HG02798 (cell line): ENCODE measurements at regions not wholly inside any gene's neighbourhood (a gene's known extent, or its start where the extent isn't known, plus 50 kb on each side); places are given as distances from the start of the nearest gene placed in this dataset.

Source experiments
- ATAC-seq: cut with Tn5 transposase; IDR thresholded peaks from one replicate; pipeline ENCODE4 v1.9.1; 2021; ENCODE audit warnings: mild to moderate bottlenecking; ENCODE audit not compliant: unreplicated experiment, poor library complexity

DNA sequence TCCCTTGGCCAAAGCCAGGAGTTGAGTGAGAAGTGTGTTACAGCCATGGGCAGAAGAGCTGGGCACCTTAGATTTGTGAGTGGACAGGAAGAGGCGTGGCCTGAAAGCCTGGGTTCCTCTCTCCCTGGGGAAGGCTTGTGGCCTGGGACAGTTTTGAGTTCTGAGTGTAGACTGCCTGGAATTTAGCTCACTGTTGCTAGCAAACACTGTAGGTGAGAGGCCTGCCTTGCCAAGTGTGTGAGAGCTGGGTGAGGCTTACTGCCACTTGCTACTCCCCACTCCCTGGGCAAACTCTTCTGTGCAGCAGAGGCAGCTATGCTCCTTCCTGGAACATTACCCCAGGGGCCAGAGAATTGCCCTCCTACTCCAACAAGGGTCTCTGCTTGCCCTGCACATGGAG lies 150.0 kb upstream of the GALNT5 start:
- ATAC-seq = no peak

DNA sequence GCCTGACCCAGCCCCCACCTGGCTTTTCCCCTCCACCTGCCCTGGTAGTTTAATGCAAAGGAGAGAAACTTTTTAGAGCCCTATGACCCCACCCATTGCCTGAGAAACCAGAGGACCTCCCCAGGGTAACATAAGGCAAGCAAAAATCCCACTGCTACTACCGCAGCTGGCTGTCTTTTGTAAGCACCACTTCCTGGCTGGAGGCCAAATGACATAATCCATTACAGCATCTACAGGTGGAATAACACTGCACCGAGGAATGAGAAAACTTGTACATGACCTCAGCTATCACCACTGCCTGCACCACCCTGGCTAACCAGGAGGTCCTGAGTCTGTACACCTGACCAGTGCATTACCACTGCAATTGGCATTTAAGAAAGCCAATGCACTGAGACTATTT lies 149.6 kb upstream of the GALNT5 start:
- ATAC-seq = no peak

DNA sequence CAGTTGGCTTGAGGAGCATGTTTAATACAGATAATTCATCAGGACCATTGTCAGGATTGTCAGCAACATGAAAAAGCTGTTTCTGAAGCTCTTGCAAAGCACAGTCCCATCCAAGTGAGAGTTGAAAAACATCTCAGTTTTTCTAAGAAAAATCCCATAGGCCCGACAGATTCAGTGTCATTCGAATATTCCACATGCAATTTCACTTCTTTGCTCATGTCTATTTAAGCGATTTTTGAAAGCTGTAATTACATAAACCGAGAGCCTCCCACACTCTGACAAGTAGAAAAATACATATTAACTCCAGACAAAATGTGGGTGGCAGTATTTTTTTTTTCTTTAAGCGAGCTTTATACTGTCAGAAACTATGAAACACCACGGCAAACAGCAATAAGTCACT lies 134.7 kb upstream of the GALNT5 start:
- ATAC-seq = no peak

DNA sequence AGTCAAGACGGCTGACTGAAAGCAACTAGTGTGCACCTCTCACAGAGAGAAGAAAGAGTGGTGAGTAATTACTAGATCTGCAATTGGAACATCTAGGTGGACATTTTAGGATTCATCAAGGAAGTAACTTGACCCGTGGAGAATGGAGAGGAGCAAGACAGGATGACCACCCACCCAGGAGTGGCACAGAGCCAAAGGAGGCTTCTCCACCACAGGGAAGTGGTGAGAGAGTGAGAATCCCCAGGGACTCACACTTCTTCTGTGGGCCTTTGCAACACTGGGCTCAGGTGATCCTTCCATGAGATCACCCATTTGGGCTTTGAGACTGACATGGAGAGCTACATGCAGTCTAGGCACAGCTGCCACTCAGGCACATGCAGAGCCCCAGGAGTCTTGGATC lies 132.8 kb upstream of the GALNT5 start:
- ATAC-seq = no peak

DNA sequence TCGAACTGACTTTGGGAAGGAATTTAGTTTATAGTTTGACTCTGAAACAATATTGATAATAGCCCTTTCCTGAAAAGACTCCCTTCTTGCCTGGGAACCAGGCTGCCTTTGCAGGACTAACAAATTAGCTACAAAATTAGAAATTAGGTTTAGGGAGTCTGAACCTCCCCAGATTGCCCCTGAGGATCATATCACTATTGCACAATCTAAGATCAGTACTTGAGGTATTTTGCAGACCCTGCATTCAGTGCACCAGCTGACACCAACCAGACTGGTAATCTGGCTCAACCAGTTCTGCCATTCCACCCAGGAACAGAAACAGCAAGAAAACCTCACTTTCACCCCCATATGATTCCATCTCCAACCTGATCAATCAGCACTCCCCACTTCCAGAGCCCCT lies 131.8 kb upstream of the GALNT5 start:
- no peak for ATAC-seq

DNA sequence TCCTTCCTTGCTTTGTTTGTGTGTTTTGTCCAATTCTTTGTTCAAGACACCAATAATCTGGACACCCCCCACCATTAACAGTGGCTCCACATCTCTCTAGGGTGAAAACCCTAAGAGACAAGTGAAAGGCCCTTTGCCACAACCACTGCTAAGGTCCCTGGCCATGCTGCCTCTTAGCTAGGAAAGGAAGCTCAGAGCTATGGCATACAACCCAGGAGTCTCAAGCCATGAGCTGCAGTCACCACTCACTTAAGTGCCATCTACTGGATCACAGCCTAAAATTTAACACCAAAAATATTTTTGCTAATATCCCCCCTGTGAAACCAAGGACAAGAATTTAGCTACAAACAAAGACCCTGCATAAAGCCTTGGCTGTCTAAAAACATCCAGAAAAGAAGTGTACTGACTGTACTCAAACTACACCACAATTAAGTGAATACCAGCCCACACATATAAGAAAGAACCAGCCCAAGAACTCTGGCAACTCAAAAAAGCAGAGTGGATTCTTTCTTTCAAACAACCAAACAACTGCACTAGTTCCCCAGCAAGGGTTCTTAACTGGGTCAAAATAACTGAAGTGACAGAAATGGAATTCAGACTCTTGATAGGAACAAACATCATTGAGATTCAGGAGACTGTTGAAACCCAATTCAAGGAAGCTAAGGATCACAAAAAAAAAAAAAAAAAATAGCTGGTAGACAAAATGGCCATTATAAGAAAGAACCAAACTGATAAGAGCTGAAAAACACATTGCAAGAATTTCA lies 130.1 kb upstream of the GALNT5 start:
- ATAC-seq = no peak

- ATAC-seq = no peak
Measured at GRCh38 chr2:157143901-157144300, 113.6 kb upstream of the GALNT5 start.

DNA sequence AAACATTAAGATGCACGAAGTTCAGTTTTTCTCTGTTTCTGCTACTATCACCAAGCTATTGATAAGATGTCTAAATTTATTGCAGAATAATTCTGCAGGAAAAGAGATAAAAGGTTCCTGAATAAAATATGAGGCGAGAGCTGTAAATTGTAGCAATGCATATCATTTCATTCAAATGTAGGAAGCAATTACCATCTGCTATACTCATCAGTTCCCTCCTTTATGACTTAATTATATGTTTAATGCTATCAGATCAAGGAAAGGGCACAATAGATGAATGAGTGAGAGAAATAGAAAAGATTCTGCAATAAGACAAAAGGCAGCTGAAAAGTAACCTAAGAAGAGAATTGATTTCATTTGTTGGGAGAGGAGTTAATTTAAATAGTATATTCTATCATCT lies 108.2 kb upstream of the GALNT5 start:
- ATAC-seq = no peak

DNA sequence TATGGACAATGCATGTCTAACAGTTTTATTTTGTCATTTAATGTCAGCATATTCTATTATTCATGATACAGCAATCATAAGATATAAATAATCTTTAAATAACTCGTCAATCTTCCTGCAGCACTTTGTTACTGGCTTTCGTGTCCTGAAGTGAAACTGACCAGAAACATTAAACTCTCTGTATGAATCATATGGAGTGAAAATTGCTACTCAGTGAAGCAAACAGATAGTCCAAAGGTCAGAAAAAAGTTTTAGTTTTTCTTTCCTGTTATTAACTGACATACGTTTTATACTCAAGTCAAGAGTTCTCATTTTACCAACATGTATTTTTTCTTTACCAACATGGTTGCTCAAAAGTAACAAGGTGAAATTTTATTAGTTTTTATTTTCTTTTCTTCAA lies 106.8 kb upstream of the GALNT5 start:
- peak; percentile 89 for ATAC-seq

DNA sequence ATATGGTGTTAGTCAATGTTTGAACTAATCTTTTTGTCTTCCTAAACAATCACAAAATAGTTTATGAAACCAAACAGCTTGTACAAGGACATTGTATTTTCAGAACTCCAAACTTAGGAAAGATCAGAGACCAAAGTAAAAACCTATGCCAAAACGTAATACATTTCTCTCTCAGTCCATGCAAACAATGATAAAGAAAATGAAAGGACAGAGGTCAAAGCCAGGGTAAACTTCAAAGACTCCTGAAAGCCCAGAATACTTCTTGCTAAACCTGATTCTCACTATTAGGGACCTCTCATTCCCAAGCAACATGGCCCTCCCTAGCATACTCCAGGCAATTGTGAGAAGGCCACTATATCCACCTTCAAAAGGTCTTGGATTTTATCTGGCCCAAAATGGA lies 105.1 kb upstream of the GALNT5 start:
- no peak for ATAC-seq

DNA sequence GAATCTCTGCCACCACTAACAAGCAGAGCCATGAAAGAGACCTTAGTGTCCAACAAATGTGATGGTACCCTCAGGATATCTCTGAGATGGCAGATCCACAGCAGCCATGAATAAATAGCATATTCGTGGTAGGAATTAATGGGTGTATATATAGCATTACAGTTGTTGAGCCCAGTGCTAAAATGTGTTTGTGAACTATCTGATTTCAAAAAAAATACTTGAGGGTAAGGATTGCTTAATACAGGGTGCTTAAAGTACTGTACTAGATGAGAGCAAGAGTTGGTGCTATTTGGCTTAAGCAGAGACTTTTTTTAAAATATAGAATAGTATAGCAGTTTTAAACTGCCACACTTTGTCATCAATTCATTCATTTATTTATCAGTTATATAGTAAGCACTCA lies 101.5 kb upstream of the GALNT5 start:
- no peak for ATAC-seq

- no peak for ATAC-seq
Measured at GRCh38 chr2:157158111-157158510, 99.4 kb upstream of the GALNT5 start.

DNA sequence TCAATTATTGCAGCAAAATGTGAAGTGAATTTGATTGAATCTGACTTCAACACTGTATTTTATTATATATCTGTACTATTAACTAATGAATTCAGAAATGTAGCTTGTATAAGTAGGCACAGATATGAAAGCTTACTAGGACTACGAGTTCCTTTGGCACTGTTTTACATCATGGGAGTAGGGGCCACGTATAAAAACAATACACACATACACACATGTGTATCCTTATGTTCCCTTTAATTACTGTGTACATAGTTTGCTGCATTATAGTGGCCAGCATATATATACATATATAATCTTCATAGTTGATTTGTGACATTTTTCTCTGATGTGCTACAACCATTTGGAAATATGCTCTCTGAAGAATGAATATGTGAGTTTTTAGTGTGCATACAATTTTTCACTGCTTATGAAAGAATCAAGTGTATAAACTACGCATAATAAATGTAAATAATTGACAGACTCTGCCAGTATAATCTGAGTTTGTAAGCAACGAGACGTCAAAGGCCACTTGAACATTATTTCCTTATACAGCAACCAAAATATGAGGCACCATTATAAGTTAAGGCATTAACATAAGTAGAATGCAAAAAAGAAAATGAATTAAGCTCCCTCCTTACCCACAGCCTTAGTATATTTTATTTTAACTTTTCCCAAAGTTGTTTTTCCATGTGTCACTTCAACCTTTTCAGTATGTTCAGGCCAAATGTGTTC lies 98.1 kb upstream of the GALNT5 start:
- ATAC-seq = no peak

DNA sequence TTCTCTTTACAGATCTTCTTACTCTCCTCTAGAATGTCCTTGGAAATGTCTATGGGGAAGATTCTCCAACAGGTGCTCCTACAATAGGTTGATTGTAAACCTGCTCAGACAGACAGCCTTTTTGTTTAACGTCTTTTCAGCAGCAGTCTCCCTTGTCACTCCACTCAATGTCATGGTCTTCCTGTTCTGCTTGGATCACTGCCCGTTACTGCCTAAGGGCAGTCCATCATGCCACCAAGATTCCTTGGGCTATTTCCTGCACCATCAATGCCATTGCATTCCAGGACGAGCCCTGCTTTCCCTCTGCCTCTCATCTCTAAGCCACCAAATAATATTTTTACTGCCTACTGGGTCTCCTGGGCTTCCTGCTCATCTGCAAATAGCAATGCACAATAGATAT lies 97.4 kb upstream of the GALNT5 start:
- no peak for ATAC-seq

GRCh38 chr2:157164370-157164769 lies 93.1 kb upstream of the GALNT5 start:
- no peak for ATAC-seq

- ATAC-seq = no peak
Measured at GRCh38 chr2:157164891-157165290, 92.6 kb upstream of the GALNT5 start.

DNA sequence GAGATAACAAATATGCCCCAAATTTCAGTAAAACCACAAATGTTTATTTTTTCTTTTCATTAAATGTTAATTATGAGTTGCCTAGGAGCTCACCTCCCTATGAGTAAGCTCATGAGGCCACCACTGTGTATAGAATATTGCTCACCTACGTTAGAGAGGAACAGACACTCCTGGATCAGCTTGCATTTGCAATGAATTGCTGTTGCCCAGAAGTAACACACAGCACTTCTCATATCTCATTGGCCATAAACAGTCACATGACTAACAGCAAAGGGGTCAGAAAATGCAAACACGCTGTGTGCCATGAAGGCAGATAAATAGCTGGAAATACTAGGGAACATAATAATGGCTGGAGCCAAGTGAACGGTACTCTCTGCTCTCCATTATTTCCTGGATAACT lies 89.0 kb upstream of the GALNT5 start:
- ATAC-seq = no peak

GRCh38 chr2:157169889-157170288 lies 87.6 kb upstream of the GALNT5 start:
- no peak for ATAC-seq

DNA sequence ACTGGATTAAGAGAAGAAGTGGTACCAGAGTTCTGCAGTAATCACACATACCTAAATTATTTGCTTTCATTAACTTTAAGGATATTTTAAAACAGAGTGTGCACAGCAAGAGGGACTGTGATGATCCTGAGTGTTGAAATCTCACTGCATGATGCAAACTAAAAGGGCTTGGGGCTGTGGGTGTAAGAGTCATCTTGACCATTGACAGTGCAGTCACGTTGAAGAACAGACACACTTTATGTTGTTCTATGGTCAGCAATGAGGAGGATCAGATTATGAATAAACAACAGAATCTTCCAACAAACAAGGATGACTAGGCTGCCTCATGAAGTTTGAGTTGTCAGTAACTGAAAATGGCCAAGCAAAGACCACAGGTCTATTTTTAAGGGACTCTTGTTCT lies 87.2 kb upstream of the GALNT5 start:
- ATAC-seq = no peak

DNA sequence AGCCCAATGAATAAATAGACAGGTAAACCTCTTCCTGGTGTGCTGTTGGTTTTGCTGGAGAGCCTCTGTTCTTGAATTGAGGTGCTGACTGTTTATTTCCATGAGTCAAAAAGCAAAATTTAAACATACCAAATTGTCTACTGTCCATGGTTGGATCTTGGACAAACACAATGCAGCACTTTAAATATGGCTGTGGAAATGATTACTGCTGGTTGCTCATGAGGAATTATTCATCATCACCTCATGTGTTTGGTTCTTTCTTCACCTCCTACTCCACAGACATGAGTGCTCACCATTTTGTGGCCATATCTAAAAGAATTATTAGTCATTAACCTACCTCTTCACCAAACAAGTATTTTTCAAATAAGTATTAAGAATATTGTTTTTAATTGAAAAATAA lies 85.3 kb upstream of the GALNT5 start:
- no peak for ATAC-seq

DNA sequence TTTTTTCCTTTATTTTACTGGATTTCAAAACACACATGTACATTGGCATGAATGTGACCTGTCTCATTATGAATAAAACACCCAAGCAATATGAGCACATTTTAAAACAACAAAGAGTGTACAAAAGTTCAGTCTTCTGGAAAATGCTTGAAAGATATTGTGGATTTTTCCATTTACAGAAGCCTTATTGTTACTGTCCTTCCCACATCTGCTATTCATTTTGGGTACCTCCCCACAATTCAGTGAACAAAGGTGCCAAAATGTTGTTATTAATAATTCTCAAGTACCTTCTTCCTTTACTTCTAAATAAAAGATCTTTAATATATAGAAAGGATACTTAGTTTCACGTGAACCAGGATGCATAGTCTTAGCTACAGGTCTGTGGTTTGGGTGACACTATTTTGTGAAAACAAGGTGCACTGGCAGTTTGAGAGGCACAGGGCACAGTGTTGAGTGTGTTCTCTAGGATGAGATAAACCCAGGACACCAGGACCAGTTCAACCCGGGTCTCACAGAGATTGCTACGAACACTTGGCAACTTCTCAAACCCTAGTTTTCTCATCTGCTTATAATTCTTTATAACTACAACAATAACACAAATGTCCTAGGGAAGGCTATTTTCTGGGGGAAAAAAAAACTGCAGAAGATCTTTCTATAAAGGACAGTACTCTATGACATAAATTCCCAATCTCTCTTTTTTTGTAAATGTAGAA lies 84.5 kb upstream of the GALNT5 start:
- no peak for ATAC-seq
